H1 (cell line): ENCODE measurements at regions not wholly inside any gene's neighbourhood (a gene's known extent, or its start where the extent isn't known, plus 50 kb on each side); places are given as distances from the start of the nearest gene placed in this dataset.

Experiments used
- CTCF ChIA-PET: fragments of 300-600 bp; sonication (Branson Sonifier 250); formaldehyde crosslinking; loops from one replicate; lab custom pipeline; 2021; ENCODE audit not compliant: partially characterized antibody; lab: Charles Lee
- POLR2A ChIA-PET: fragments of 300-600 bp; sonication (Branson Sonifier 250); formaldehyde crosslinking; loops from one replicate; lab custom pipeline; 2021; ENCODE audit warnings: inconsistent platforms; ENCODE audit not compliant: partially characterized antibody; lab: Charles Lee
- DNase-seq, 2 experiments: peaks; one replicate each; pipeline versions ENCODE4 v3.0.0 to v3.0.0-alpha.2; 2010 to 2022; ENCODE audit warnings: low spot score in 2 of 2, low read depth in 1 of 2, mixed read lengths in 1 of 2
- FAIRE-seq: peaks from 2 replicates; lab custom pipeline; 2011; peaks lifted over from hg19 to GRCh38; lab: Jason Lieb, UNC
- H2AFZ ChIP-seq: 2 replicates; pipeline ENCODE4 v1.8.1; 2012; ENCODE audit warnings: low read length, inconsistent platforms
- H2AK5ac ChIP-seq: 2 replicates; pipeline ENCODE4 v1.6.1; 2013; ENCODE audit warnings: low read depth, low read length
- H2BK120ac ChIP-seq: replicated peaks from 2 replicates; pipeline ENCODE3; 2013; ENCODE audit warnings: low read depth, low read length, inconsistent platforms
- H2BK12ac ChIP-seq: 2 replicates; pipeline ENCODE4 v1.6.1; 2013; ENCODE audit warnings: low read depth, low read length
- H2BK15ac ChIP-seq: 2 replicates; pipeline ENCODE4 v1.6.1; 2013; ENCODE audit warnings: low read length
- H2BK20ac ChIP-seq: 2 replicates; pipeline ENCODE4 v1.6.1; 2013; ENCODE audit warnings: low read length
- H2BK5ac ChIP-seq: 2 replicates; pipeline ENCODE4 v1.6.1; 2013; ENCODE audit warnings: low read depth, low read length
- H3K14ac ChIP-seq: 2 replicates; pipeline ENCODE4 v1.6.1; 2013; ENCODE audit warnings: inconsistent platforms; ENCODE audit not compliant: insufficient read length
- H3K18ac ChIP-seq: 2 replicates; pipeline ENCODE4 v1.6.1; 2013; ENCODE audit warnings: low read length; ENCODE audit errors: extremely low read depth
- H3K23ac ChIP-seq: 2 replicates; pipeline ENCODE4 v1.6.1; 2013; ENCODE audit warnings: inconsistent platforms; ENCODE audit not compliant: insufficient read length
- H3K23me2 ChIP-seq: 2 replicates; pipeline ENCODE4 v1.6.1; 2013; ENCODE audit warnings: low read depth, low read length
- H3K27ac ChIP-seq: 2 replicates; pipeline ENCODE4 v1.6.1; 2011; ENCODE audit warnings: low read depth, low read length, inconsistent platforms
- H3K27me3 ChIP-seq, 4 experiments: replicated peaks in 1 of 4; 1 replicate in 1 of 4; 2 replicates in 3 of 4; pipeline versions ENCODE4 v1.6.1 to v1.8.1; 2011 to 2013; ENCODE audit warnings: low read length in 3 of 4, mild to moderate bottlenecking in 3 of 4, inconsistent platforms in 2 of 4, mixed read lengths in 2 of 4, moderate library complexity in 1 of 4; ENCODE audit not compliant: control insufficient read depth in 3 of 4, insufficient read depth in 3 of 4; ENCODE audit errors: extremely low read depth in 1 of 4
- H3K36me3 ChIP-seq, 4 experiments: 2 replicates each; pipeline versions ENCODE4 v1.6.1 to v1.8.1; 2011 to 2013; ENCODE audit warnings: mild to moderate bottlenecking in 4 of 4, low read length in 3 of 4, moderate library complexity in 2 of 4, control low read depth in 1 of 4, inconsistent platforms in 1 of 4; ENCODE audit not compliant: insufficient read depth in 4 of 4, control insufficient read depth in 2 of 4
- H3K4ac ChIP-seq: replicated peaks from 2 replicates; pipeline ENCODE3; 2013; ENCODE audit warnings: low read length, low read depth, mixed read lengths, inconsistent platforms; ENCODE audit not compliant: insufficient read length
- H3K4me1 ChIP-seq, 4 experiments: replicated peaks in 1 of 4; 1 replicate in 1 of 4; 2 replicates in 3 of 4; pipeline versions ENCODE4 v1.6.1 to v1.8.1; 2011 to 2013; ENCODE audit warnings: low read length in 3 of 4, inconsistent platforms in 2 of 4, mixed read lengths in 1 of 4; ENCODE audit not compliant: insufficient read depth in 4 of 4, control insufficient read depth in 3 of 4
- H3K4me2 ChIP-seq, 2 experiments: 2 replicates each; pipeline versions ENCODE4 v1.6.1 to v1.8.1; 2011 to 2013; ENCODE audit warnings: low read depth in 2 of 2, low read length in 2 of 2, control low read depth in 1 of 2, inconsistent platforms in 1 of 2, mild to moderate bottlenecking in 1 of 2; ENCODE audit not compliant: insufficient read depth in 1 of 2
- H3K4me3 ChIP-seq, 4 experiments: fragments of 200-600, 300-600 bp in 1 of 4; sonication (generic), shearing (Covaris generic), sonication (Bioruptor Twin) in 1 of 4; 2 replicates each; pipeline versions ENCODE4 v1.5.1 to v1.8.1; 2011 to 2016; ENCODE audit warnings: low read length in 4 of 4, low read depth in 3 of 4, control low read depth in 2 of 4, inconsistent platforms in 2 of 4, mild to moderate bottlenecking in 2 of 4, mixed read lengths in 1 of 4, moderate library complexity in 1 of 4; ENCODE audit not compliant: insufficient read depth in 2 of 4; ENCODE audit errors: extremely low read depth in 1 of 4
- H3K56ac ChIP-seq: replicated peaks from 2 replicates; pipeline ENCODE3; 2013; ENCODE audit warnings: low read depth, mild to moderate bottlenecking, mixed read lengths, low read length, inconsistent platforms; ENCODE audit not compliant: insufficient read length
- H3K79me1 ChIP-seq: 2 replicates; pipeline ENCODE4 v1.6.1; 2013; ENCODE audit warnings: low read depth, low read length, control low read depth
- H3K79me2 ChIP-seq, 2 experiments: 2 replicates each; pipeline versions ENCODE4 v1.6.1 to v1.8.1; 2012 to 2013; ENCODE audit warnings: low read length in 2 of 2, mild to moderate bottlenecking in 2 of 2, inconsistent platforms in 1 of 2; ENCODE audit not compliant: insufficient read depth in 2 of 2, control insufficient read depth in 1 of 2
- H3K9ac ChIP-seq, 4 experiments: replicated peaks in 1 of 4; 1 replicate in 1 of 4; 2 replicates in 3 of 4; pipeline versions ENCODE4 v1.6.1 to v1.8.1; 2011 to 2013; ENCODE audit warnings: low read depth in 3 of 4, low read length in 3 of 4, control low read depth in 2 of 4, mild to moderate bottlenecking in 2 of 4, moderate library complexity in 2 of 4, inconsistent platforms in 1 of 4; ENCODE audit errors: extremely low read depth in 1 of 4
- H3K9me3 ChIP-seq, 2 experiments: 2 replicates each; pipeline versions ENCODE4 v1.6.1 to v1.8.1; 2012 to 2013; ENCODE audit warnings: mild to moderate bottlenecking in 2 of 2, moderate library complexity in 2 of 2, control low read depth in 1 of 2, inconsistent platforms in 1 of 2, low read depth in 1 of 2, low read length in 1 of 2, mixed read lengths in 1 of 2; ENCODE audit not compliant: insufficient read depth in 2 of 2
- H4K20me1 ChIP-seq, 2 experiments: replicated peaks in 1 of 2; 2 replicates each; pipeline versions ENCODE3 to v1.8.1; 2011 to 2013; ENCODE audit warnings: inconsistent platforms in 2 of 2, low read length in 2 of 2, mild to moderate bottlenecking in 1 of 2; ENCODE audit not compliant: insufficient read depth in 2 of 2, control insufficient read depth in 1 of 2
- H4K5ac ChIP-seq: 2 replicates; pipeline ENCODE4 v1.6.1; 2013; ENCODE audit warnings: low read length, low read depth, mixed read lengths, inconsistent platforms; ENCODE audit not compliant: insufficient read length
- H4K8ac ChIP-seq: 2 replicates; pipeline ENCODE4 v1.8.0; 2013; ENCODE audit warnings: mild to moderate bottlenecking, moderate library complexity, low read length, inconsistent platforms; ENCODE audit not compliant: insufficient read depth; ENCODE audit errors: extremely low read depth
- H4K91ac ChIP-seq: replicated peaks from 2 replicates; pipeline ENCODE3; 2013; ENCODE audit warnings: low read length, mixed read lengths, inconsistent platforms; ENCODE audit not compliant: insufficient read length
- NRF1 ChIP-seq: IDR thresholded peaks from 2 replicates; pipeline ENCODE4 v1.6.1; 2011; ENCODE audit warnings: mild to moderate bottlenecking, low read depth, low read length, improper control_type of control experiment
- RBBP5 ChIP-seq: IDR thresholded peaks from 2 replicates; pipeline ENCODE4 v1.7.1; 2012; ENCODE audit warnings: low read depth, mild to moderate bottlenecking, inconsistent platforms, low read length, moderate library complexity, borderline replicate concordance
- WGBS, 2 experiments: shearing (Covaris generic) in 1 of 2; methylation state at CpG; one replicate each; pipeline versions ENCODE4 v1.1.6 to v1.1.7; 2013 to 2015; ENCODE audit warnings: low lambda C conversion rate in 2 of 2, mixed read lengths in 2 of 2, inconsistent platforms in 1 of 2, low coverage in 1 of 2, missing lambda C conversion rate in 1 of 2; ENCODE audit not compliant: insufficient replicate concordance in 2 of 2, insufficient coverage in 1 of 2, insufficient read length in 1 of 2; ENCODE audit errors: extremely low coverage in 1 of 2, missing lambda C conversion rate in 1 of 2; 5-methylcytosine and 5-hydroxymethylcytosine counted together

GRCh38 chr5:158573829-158574228 lies 525.9 kb downstream of the EBF1 start:
- Histone ChIP-seq H2BK5ac (no peak overlapping the region), H2BK20ac (no peak overlapping the region), H3K4me2 (no peak overlapping the region), H4K5ac (no peak overlapping the region), H3K4ac (no peak overlapping the region), H2BK120ac (no peak overlapping the region), H2AK5ac (no peak overlapping the region), H2AFZ (no peak overlapping the region), H2BK12ac (no peak overlapping the region), H3K9ac (no peak overlapping the region), H3K4me3 (no peak overlapping the region), H4K8ac (no peak overlapping the region), H3K79me2 (no peaks in the 10 kb centered on the region), H3K79me1 (no peaks in the 10 kb centered on the region), H3K14ac (no peak overlapping the region), H3K4me1 (peaks cover 0 to 3% (median 1%) of the 10 kb centered on the region in 4 experiments; a peak in 1 of 7 replicates), H3K36me3 (no peaks in the 10 kb centered on the region), H4K91ac (no peak overlapping the region), H3K18ac (no peak overlapping the region), H3K27ac (no peak overlapping the region), H3K23me2 (no peaks in the 10 kb centered on the region), H3K9me3 (peaks cover 0 to 11% of the 10 kb centered on the region in 2 experiments; a peak in 1 of 4 replicates), H2BK15ac (no peak overlapping the region), H3K27me3 (no peaks in the 10 kb centered on the region), H3K56ac (no peak overlapping the region), H3K23ac (no peak overlapping the region), H4K20me1 (no peaks in the 10 kb centered on the region)
- ChIA-PET POLR2A (no interaction called here), CTCF (no interaction called here)
- DNase-seq: no peak
- TF ChIP-seq RBBP5: no peak
- TF ChIP-seq NRF1: no peak
- 98% methylated on average over 3 of the region's 3 CpGs; no CpG with 5 or more reads in 1 of the 2 experiments for WGBS, 2 experiments
- no peak for FAIRE-seq
